DOHH2 (cell line): ENCODE measurements at regions not wholly inside any gene's neighbourhood (a gene's known extent, or its start where the extent isn't known, plus 50 kb on each side); places are given as distances from the start of the nearest gene placed in this dataset.

Source experiments
- H3F3A ChIP-seq: fragments of 200-600 bp; sonication (generic), shearing (Covaris generic); 2 replicates; pipeline ENCODE4 v1.6.0; 2016; ENCODE audit warnings: antibody characterized with exemption, mild to moderate bottlenecking; ENCODE audit not compliant: control insufficient read depth, insufficient read depth
- H3K27ac ChIP-seq: fragments of 200-600 bp; sonication (generic); 2 replicates; pipeline ENCODE4 v1.5.1; 2014; ENCODE audit warnings: low read depth, mild to moderate bottlenecking, low read length, moderate library complexity
- H3K27me3 ChIP-seq: fragments of 200-600 bp; sonication (generic); 2 replicates; pipeline ENCODE4 v1.6.1; 2014; ENCODE audit warnings: mild to moderate bottlenecking, low read length, mixed read lengths; ENCODE audit not compliant: control insufficient read depth
- H3K36me3 ChIP-seq: fragments of 200-600 bp; sonication (generic); 2 replicates; pipeline ENCODE4 v1.6.1; 2014; ENCODE audit warnings: mild to moderate bottlenecking, low read length, moderate library complexity, mixed read lengths; ENCODE audit not compliant: control insufficient read depth
- H3K4me1 ChIP-seq: fragments of 200-600 bp; sonication (generic); 2 replicates; pipeline ENCODE4 v1.6.1; 2014; ENCODE audit warnings: mild to moderate bottlenecking, low read length, mixed read lengths; ENCODE audit not compliant: control insufficient read depth
- H3K4me2 ChIP-seq: fragments of 200-600 bp; sonication (generic); 2 replicates; pipeline ENCODE4 v1.6.0; 2014; ENCODE audit warnings: mild to moderate bottlenecking, low read length, moderate library complexity
- H3K4me3 ChIP-seq: fragments of 200-600 bp; sonication (generic); 2 replicates; pipeline ENCODE4 v1.5.1; 2014; ENCODE audit warnings: mild to moderate bottlenecking, low read length, mixed read lengths
- H3K79me2 ChIP-seq: fragments of 200-600 bp; sonication (generic); 2 replicates; pipeline ENCODE4 v1.6.1; 2014; ENCODE audit warnings: mild to moderate bottlenecking, low read length, mixed read lengths; ENCODE audit not compliant: control insufficient read depth
- H3K9me2 ChIP-seq: fragments of 200-600 bp; sonication (generic); replicated peaks from 2 replicates; pipeline ENCODE4 v1.6.1; 2014; ENCODE audit warnings: mild to moderate bottlenecking, low read length, mixed read lengths; ENCODE audit not compliant: control insufficient read depth
- H3K9me3 ChIP-seq: fragments of 200-600 bp; sonication (generic); 2 replicates; pipeline ENCODE4 v1.6.1; 2014; ENCODE audit warnings: antibody characterized with exemption, low read length, mixed read lengths; ENCODE audit not compliant: control insufficient read depth, insufficient read depth
- H4K20me1 ChIP-seq: fragments of 200-600 bp; sonication (generic); 2 replicates; pipeline ENCODE4 v1.6.0; 2014; ENCODE audit warnings: low read depth, mild to moderate bottlenecking, antibody characterized with exemption, low read length, moderate library complexity; ENCODE audit not compliant: control insufficient read depth, insufficient read depth
- CTCF ChIP-seq: fragments of 200-600 bp; sonication (generic); IDR thresholded peaks from one replicate; pipeline ENCODE4 v1.5.1; 2014; ENCODE audit warnings: antibody characterized with exemption, mild to moderate bottlenecking, low read depth, low read length; ENCODE audit not compliant: poor library complexity, severe bottlenecking
- EZH2phosphoT487 ChIP-seq: fragments of 200-600 bp; sonication (generic); IDR thresholded peaks from 2 replicates; pipeline ENCODE4 v1.6.1; 2017; ENCODE audit warnings: borderline replicate concordance, mild to moderate bottlenecking, antibody characterized with exemption, low read length, moderate library complexity, mixed read lengths

- no peaks in the 10 kb centered on the region for H3K4me1 ChIP-seq
- no peaks in the 10 kb centered on the region for H3K9me3 ChIP-seq
- no peak overlapping the region for H3K27ac ChIP-seq
- H3K4me2 ChIP-seq: no peak overlapping the region
- no peak overlapping the region for H3K4me3 ChIP-seq
- no peaks in the 10 kb centered on the region for H3K36me3 ChIP-seq
- H3K27me3 ChIP-seq: no peaks in the 10 kb centered on the region
- H3K9me2 ChIP-seq: no peaks in the 10 kb centered on the region
- H3K79me2 ChIP-seq: no peaks in the 10 kb centered on the region
- no peaks in the 10 kb centered on the region for H4K20me1 ChIP-seq
- no peak for TF ChIP-seq EZH2phosphoT487
- TF ChIP-seq CTCF: no peak
- H3F3A ChIP-seq: no peaks in the 10 kb centered on the region
Observed at GRCh38 chr1:57612833-57613232, 189.0 kb upstream of the DAB1 start.

- H3K79me2 ChIP-seq: no peaks in the 10 kb centered on the region
Observed at GRCh38 chr1:57605933-57606332, 182.1 kb upstream of the DAB1 start.

GRCh38 chr1:57603696-57604095 lies 179.8 kb upstream of the DAB1 start:
- Histone ChIP-seq H3K4me1 (no peaks in the 10 kb centered on the region), H3K36me3 (no peaks in the 10 kb centered on the region), H3K9me2 (no peaks in the 10 kb centered on the region), H3K4me3 (no peak overlapping the region), H3K27me3 (no peaks in the 10 kb centered on the region), H3K27ac (no peak overlapping the region), H3F3A (no peaks in the 10 kb centered on the region), H3K9me3 (no peaks in the 10 kb centered on the region), H4K20me1 (no peaks in the 10 kb centered on the region), H3K79me2 (no peaks in the 10 kb centered on the region), H3K4me2 (no peak overlapping the region)
- TF ChIP-seq CTCF (no peak), EZH2phosphoT487 (no peak)

More at GRCh38 chr1:57605933-57606332, 182.1 kb upstream of the DAB1 start:
- Histone ChIP-seq H3K9me3 (no peaks in the 10 kb centered on the region), H3K27ac (no peak overlapping the region), H3K36me3 (no peaks in the 10 kb centered on the region), H3F3A (no peaks in the 10 kb centered on the region), H3K4me2 (no peak overlapping the region), H3K27me3 (no peaks in the 10 kb centered on the region), H3K4me1 (no peaks in the 10 kb centered on the region), H3K9me2 (no peaks in the 10 kb centered on the region), H3K4me3 (no peak overlapping the region), H4K20me1 (no peaks in the 10 kb centered on the region)
- no peak for TF ChIP-seq EZH2phosphoT487
- TF ChIP-seq CTCF: no peak

DNA sequence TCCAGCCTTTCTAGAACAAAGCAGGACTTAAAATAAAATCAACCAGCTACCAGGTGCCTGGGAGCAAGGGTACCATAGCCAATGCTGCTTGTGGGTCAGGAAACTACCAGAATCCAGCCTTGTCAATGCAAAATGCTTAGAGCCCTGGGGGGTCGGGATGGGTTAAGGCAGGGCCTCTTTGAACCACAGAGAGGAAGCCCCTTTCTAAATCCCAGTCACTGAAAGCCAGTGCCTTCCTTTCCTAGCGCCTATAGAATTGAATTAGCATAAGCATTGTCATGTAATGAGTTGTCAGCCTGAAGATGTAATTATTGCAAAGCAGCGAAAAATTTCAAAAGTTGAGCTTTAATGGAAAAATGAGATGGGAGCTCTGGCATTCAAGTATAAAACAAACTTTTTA lies 176.6 kb upstream of the DAB1 start:
- Histone ChIP-seq H3K27ac (no peak overlapping the region), H3F3A (no peaks in the 10 kb centered on the region), H3K27me3 (no peaks in the 10 kb centered on the region), H3K4me2 (no peak overlapping the region), H3K36me3 (no peaks in the 10 kb centered on the region), H3K9me3 (no peaks in the 10 kb centered on the region), H3K4me1 (no peaks in the 10 kb centered on the region), H3K4me3 (no peak overlapping the region), H4K20me1 (no peaks in the 10 kb centered on the region), H3K9me2 (no peaks in the 10 kb centered on the region), H3K79me2 (no peaks in the 10 kb centered on the region)
- TF ChIP-seq EZH2phosphoT487: no peak
